Gastroesophageal sphincter (tissue), 3 donors: ENCODE measurements at regions not wholly inside any gene's neighbourhood (a gene's known extent, or its start where the extent isn't known, plus 50 kb on each side); places are given as distances from the start of the nearest gene placed in this dataset.

Experiments used
- EP300 ChIP-seq: sonication (generic); formaldehyde crosslinking; IDR thresholded peaks from one replicate; pipeline ENCODE4 v1.6.1; 2017; ENCODE audit warnings: antibody characterized with exemption, mild to moderate bottlenecking
- POLR2A ChIP-seq, 2 donors: fragments of 450-650 bp; IDR thresholded peaks; one replicate each; pipeline ENCODE4 v1.6.1; 2017; ENCODE audit warnings: antibody characterized with exemption in 2 of 2, mild to moderate bottlenecking in 2 of 2, moderate library complexity in 1 of 2
- TF ChIP-seq, protein P1 (sequence below), 4 experiments: fragments of 200-600 bp in 2 of 4; fragments of 450-650 bp in 2 of 4; sonication (generic) in 1 of 4; IDR thresholded peaks; one replicate each; pipeline ENCODE4 v1.5.1; 2017 to 2019; ENCODE audit warnings: antibody characterized with exemption in 4 of 4, mild to moderate bottlenecking in 2 of 4, moderate library complexity in 2 of 4

DNA sequence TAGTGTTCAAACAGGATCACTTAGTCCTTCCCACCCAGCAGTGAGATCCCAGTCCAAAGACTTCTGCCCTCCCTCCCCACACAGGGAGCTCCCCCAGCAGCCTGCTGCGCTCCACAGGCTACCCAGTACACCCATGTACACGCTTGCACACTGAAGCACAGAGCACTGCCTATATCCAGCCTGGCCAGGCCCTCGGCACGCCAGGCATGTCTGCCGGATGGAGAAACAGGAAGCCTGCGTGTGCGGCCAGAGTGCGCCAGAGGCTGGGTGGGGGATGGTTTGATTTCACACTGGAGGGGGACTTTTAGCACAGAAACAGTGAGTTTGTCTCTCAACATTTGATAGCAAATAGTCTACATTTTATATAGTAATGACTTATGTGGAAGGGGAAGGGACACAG is 833.5 kb upstream of the IGFBP7 start:
- TF ChIP-seq EP300 (no peak), POLR2A (IDR thresholded peaks at IDR 0.05) (no peak)
- TF ChIP-seq, protein P1, sequence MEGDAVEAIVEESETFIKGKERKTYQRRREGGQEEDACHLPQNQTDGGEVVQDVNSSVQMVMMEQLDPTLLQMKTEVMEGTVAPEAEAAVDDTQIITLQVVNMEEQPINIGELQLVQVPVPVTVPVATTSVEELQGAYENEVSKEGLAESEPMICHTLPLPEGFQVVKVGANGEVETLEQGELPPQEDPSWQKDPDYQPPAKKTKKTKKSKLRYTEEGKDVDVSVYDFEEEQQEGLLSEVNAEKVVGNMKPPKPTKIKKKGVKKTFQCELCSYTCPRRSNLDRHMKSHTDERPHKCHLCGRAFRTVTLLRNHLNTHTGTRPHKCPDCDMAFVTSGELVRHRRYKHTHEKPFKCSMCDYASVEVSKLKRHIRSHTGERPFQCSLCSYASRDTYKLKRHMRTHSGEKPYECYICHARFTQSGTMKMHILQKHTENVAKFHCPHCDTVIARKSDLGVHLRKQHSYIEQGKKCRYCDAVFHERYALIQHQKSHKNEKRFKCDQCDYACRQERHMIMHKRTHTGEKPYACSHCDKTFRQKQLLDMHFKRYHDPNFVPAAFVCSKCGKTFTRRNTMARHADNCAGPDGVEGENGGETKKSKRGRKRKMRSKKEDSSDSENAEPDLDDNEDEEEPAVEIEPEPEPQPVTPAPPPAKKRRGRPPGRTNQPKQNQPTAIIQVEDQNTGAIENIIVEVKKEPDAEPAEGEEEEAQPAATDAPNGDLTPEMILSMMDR (IDR thresholded peaks at IDR 0.05) = no peak
